ENCODE measurements at regions not wholly inside any gene's neighbourhood (a gene's known extent, or its start where the extent isn't known, plus 50 kb on each side); places are given as distances from the start of the nearest gene placed in this dataset.

DNA sequence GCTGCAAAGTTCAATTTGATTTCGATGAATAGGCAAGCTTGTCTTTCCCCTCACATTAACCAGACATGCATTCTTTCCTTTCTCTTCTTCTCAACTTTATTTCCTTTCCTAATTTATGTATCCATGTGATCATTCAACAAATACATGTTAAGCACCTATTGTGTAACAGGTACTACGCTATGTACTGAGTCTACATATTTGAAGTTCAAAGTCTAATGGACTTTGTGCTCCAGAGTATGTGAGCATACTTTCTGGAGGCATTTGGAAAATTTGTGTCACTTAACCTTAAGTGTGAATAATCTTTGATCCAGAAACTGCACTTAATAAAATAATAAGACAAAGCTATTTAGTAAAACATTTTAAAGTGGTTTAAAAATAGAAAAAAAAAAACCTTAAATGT is 675.3 kb upstream of the CT83 start:
- no peaks in the 10 kb centered on the region for H3K4me1 Mint-ChIP-seq
- no peak overlapping the region for H3K27ac ChIP-seq (ENCODE audit: low read depth)
- H3K27ac Mint-ChIP-seq, result no peak overlapping the region

DNA sequence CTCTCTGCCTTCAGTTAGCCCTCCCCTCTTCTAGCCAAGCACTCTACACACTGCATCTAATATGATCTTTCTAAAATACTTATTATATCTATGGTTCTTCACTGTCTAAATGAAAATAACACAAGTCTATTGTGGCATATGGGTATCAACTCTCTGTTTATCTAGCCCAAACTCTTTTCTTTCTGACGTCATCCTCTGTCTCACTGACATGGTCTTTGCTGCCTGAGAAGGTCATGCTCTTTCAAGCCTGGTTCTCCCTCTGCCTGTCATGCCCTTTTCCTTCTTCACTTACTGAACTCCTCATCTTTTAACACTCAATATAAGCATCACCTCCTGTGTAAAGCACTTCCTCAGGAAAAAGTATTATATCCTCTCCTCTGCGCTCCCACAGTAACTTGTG is 672.2 kb upstream of the CT83 start:
- Mint-ChIP-seq H3K27me3 (ENCODE audit: insufficient read depth, low read depth, poor library complexity) (no peaks in the 10 kb centered on the region), H3K4me3 (no peak overlapping the region), H3K9me3 (0 out of 3 replicates have a peak, but pooled peaks cover 5% of the 10 kb centered on the region), H3K27ac (no peak overlapping the region), H3K4me1 (no peaks in the 10 kb centered on the region), H3K36me3 (ENCODE audit: low read depth) (no peaks in the 10 kb centered on the region)
- ATAC-seq (no peak), DNase-seq (ENCODE audit: low spot score) (no peak)
- no peaks in the 10 kb centered on the region for H3K27me3 ChIP-seq (ENCODE audit: insufficient read depth)
- H3K9me2 ChIP-seq (ENCODE audit: insufficient read depth), result no peaks in the 10 kb centered on the region
- H4K20me1 ChIP-seq (replicated peaks; ENCODE audit: insufficient read depth), result no peaks in the 10 kb centered on the region
- no peak overlapping the region for H3K27ac ChIP-seq (ENCODE audit: low read depth)
- no peaks in the 10 kb centered on the region for H3K36me3 ChIP-seq (ENCODE audit: insufficient read depth)
- H3F3A ChIP-seq (replicated peaks; ENCODE audit: low read depth), result no peaks in the 10 kb centered on the region
- no peaks in the 10 kb centered on the region for H3K79me2 ChIP-seq (replicated peaks; ENCODE audit: insufficient read depth)
- no peak overlapping the region for H2AFZ ChIP-seq
- no peaks in the 10 kb centered on the region for H3K4me1 ChIP-seq (ENCODE audit: insufficient read depth)
- H3K4me3 ChIP-seq, result no peak overlapping the region
- no peak overlapping the region for H3K4me2 ChIP-seq
- TF ChIP-seq EZH2 (IDR thresholded peaks at IDR 0.05; ENCODE audit: low read depth, unreplicated experiment) (no peak), EZH2phosphoT487 (IDR thresholded peaks at IDR 0.05; ENCODE audit: unreplicated experiment) (no peak), JUNB (IDR thresholded peaks at IDR 0.05; ENCODE audit: unreplicated experiment) (no peak), NANOG (IDR thresholded peaks at IDR 0.05; ENCODE audit: borderline replicate concordance) (no peak), POLR2AphosphoS5 (IDR thresholded peaks at IDR 0.05; ENCODE audit: low read depth) (no peak), ZNF331 (CRISPR knock-in tag; IDR thresholded peaks at IDR 0.05; ENCODE audit: low read depth) (no peak), STAT1 (IDR thresholded peaks at IDR 0.05; ENCODE audit: unreplicated experiment) (no peak), ZNF114 (CRISPR knock-in tag; IDR thresholded peaks at IDR 0.05) (no peak)
- TF ChIP-seq, protein P1, sequence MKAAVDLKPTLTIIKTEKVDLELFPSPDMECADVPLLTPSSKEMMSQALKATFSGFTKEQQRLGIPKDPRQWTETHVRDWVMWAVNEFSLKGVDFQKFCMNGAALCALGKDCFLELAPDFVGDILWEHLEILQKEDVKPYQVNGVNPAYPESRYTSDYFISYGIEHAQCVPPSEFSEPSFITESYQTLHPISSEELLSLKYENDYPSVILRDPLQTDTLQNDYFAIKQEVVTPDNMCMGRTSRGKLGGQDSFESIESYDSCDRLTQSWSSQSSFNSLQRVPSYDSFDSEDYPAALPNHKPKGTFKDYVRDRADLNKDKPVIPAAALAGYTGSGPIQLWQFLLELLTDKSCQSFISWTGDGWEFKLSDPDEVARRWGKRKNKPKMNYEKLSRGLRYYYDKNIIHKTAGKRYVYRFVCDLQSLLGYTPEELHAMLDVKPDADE (IDR thresholded peaks at IDR 0.05), result no peak
- TF ChIP-seq, protein P2, sequence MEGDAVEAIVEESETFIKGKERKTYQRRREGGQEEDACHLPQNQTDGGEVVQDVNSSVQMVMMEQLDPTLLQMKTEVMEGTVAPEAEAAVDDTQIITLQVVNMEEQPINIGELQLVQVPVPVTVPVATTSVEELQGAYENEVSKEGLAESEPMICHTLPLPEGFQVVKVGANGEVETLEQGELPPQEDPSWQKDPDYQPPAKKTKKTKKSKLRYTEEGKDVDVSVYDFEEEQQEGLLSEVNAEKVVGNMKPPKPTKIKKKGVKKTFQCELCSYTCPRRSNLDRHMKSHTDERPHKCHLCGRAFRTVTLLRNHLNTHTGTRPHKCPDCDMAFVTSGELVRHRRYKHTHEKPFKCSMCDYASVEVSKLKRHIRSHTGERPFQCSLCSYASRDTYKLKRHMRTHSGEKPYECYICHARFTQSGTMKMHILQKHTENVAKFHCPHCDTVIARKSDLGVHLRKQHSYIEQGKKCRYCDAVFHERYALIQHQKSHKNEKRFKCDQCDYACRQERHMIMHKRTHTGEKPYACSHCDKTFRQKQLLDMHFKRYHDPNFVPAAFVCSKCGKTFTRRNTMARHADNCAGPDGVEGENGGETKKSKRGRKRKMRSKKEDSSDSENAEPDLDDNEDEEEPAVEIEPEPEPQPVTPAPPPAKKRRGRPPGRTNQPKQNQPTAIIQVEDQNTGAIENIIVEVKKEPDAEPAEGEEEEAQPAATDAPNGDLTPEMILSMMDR (conservative IDR thresholded peaks at IDR 0.05; ENCODE audit: low read depth in 2 of 2), result no peak
- TF ChIP-seq, protein P3, sequence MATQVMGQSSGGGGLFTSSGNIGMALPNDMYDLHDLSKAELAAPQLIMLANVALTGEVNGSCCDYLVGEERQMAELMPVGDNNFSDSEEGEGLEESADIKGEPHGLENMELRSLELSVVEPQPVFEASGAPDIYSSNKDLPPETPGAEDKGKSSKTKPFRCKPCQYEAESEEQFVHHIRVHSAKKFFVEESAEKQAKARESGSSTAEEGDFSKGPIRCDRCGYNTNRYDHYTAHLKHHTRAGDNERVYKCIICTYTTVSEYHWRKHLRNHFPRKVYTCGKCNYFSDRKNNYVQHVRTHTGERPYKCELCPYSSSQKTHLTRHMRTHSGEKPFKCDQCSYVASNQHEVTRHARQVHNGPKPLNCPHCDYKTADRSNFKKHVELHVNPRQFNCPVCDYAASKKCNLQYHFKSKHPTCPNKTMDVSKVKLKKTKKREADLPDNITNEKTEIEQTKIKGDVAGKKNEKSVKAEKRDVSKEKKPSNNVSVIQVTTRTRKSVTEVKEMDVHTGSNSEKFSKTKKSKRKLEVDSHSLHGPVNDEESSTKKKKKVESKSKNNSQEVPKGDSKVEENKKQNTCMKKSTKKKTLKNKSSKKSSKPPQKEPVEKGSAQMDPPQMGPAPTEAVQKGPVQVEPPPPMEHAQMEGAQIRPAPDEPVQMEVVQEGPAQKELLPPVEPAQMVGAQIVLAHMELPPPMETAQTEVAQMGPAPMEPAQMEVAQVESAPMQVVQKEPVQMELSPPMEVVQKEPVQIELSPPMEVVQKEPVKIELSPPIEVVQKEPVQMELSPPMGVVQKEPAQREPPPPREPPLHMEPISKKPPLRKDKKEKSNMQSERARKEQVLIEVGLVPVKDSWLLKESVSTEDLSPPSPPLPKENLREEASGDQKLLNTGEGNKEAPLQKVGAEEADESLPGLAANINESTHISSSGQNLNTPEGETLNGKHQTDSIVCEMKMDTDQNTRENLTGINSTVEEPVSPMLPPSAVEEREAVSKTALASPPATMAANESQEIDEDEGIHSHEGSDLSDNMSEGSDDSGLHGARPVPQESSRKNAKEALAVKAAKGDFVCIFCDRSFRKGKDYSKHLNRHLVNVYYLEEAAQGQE (IDR thresholded peaks at IDR 0.05; ENCODE audit: unreplicated experiment), result no peak

More for the DNA sequence above, 675.3 kb upstream of the CT83 start:
- H3K4me3 Mint-ChIP-seq, result no peak overlapping the region
- DNase-seq (ENCODE audit: low spot score) (no peak), ATAC-seq (no peak)
- no peaks in the 10 kb centered on the region for H3K27me3 ChIP-seq (ENCODE audit: insufficient read depth)
- no peaks in the 10 kb centered on the region for H3K36me3 Mint-ChIP-seq (ENCODE audit: low read depth)
- H3K4me2 ChIP-seq, result no peak overlapping the region
- H3K4me1 ChIP-seq (ENCODE audit: insufficient read depth), result no peaks in the 10 kb centered on the region
- no peaks in the 10 kb centered on the region for H3K36me3 ChIP-seq (ENCODE audit: insufficient read depth)
- H3K4me3 ChIP-seq, result no peak overlapping the region
- no peaks in the 10 kb centered on the region for H3K9me3 Mint-ChIP-seq
- no peaks in the 10 kb centered on the region for H3K27me3 Mint-ChIP-seq (ENCODE audit: insufficient read depth, low read depth, poor library complexity)
- H3K9me2 ChIP-seq (ENCODE audit: insufficient read depth), result no peaks in the 10 kb centered on the region
- H3F3A ChIP-seq (replicated peaks; ENCODE audit: low read depth), result no peaks in the 10 kb centered on the region
- no peaks in the 10 kb centered on the region for H4K20me1 ChIP-seq (replicated peaks; ENCODE audit: insufficient read depth)
- no peak overlapping the region for H2AFZ ChIP-seq
- TF ChIP-seq, protein P1 (IDR thresholded peaks at IDR 0.05), result no peak
- TF ChIP-seq EZH2phosphoT487 (IDR thresholded peaks at IDR 0.05; ENCODE audit: unreplicated experiment), result no peak
- TF ChIP-seq ZNF114 (CRISPR knock-in tag; IDR thresholded peaks at IDR 0.05), result no peak
- TF ChIP-seq CREB1 (CRISPR knock-in tag; IDR thresholded peaks at IDR 0.05; ENCODE audit: low read depth), result no peak
- H3K79me2 ChIP-seq (replicated peaks; ENCODE audit: insufficient read depth), result no peaks in the 10 kb centered on the region
